ENCODE measurements at regions not wholly inside any gene's neighbourhood (a gene's known extent, or its start where the extent isn't known, plus 50 kb on each side); places are given as distances from the start of the nearest gene placed in this dataset.

- H3K27ac ChIP-seq (ENCODE audit: control insufficient read depth, insufficient read depth) = no peak overlapping the region
- TF ChIP-seq NFIC (IDR thresholded peaks at IDR 0.05; ENCODE audit: low read depth, low read length) (no peak), ATF2 (IDR thresholded peaks at IDR 0.05; ENCODE audit: low read length) (no peak), RAD21 (IDR thresholded peaks at IDR 0.05; ENCODE audit: insufficient read depth, low read depth, low read length) (no peak), HSF1 (IDR thresholded peaks at IDR 0.05; ENCODE audit: low read depth, low read length) (no peak), ZBED1 (IDR thresholded peaks at IDR 0.05; ENCODE audit: borderline replicate concordance) (no peak), YY1 (IDR thresholded peaks at IDR 0.05; ENCODE audit: low read depth, low read length) (no peak), BMI1 (IDR thresholded peaks at IDR 0.05; ENCODE audit: borderline replicate concordance) (no peak), POLR2AphosphoS2 (IDR thresholded peaks at IDR 0.05; ENCODE audit: low read depth, low read length) (no peak), KLF5 (IDR thresholded peaks at IDR 0.05; ENCODE audit: partially characterized antibody) (no peak), ZNF217 (IDR thresholded peaks at IDR 0.05) (no peak), RELA (IDR thresholded peaks at IDR 0.05; ENCODE audit: borderline replicate concordance, partially characterized antibody) (no peak), PML (IDR thresholded peaks at IDR 0.05; ENCODE audit: low read length) (no peak), RUNX3 (IDR thresholded peaks at IDR 0.05; ENCODE audit: low read length) (no peak), YBX1 (IDR thresholded peaks at IDR 0.05) (no peak)
- TF ChIP-seq, protein P1, sequence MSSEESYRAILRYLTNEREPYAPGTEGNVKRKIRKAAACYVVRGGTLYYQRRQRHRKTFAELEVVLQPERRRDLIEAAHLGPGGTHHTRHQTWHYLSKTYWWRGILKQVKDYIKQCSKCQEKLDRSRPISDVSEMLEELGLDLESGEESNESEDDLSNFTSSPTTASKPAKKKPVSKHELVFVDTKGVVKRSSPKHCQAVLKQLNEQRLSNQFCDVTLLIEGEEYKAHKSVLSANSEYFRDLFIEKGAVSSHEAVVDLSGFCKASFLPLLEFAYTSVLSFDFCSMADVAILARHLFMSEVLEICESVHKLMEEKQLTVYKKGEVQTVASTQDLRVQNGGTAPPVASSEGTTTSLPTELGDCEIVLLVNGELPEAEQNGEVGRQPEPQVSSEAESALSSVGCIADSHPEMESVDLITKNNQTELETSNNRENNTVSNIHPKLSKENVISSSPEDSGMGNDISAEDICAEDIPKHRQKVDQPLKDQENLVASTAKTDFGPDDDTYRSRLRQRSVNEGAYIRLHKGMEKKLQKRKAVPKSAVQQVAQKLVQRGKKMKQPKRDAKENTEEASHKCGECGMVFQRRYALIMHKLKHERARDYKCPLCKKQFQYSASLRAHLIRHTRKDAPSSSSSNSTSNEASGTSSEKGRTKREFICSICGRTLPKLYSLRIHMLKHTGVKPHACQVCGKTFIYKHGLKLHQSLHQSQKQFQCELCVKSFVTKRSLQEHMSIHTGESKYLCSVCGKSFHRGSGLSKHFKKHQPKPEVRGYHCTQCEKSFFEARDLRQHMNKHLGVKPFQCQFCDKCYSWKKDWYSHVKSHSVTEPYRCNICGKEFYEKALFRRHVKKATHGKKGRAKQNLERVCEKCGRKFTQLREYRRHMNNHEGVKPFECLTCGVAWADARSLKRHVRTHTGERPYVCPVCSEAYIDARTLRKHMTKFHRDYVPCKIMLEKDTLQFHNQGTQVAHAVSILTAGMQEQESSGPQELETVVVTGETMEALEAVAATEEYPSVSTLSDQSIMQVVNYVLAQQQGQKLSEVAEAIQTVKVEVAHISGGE (CRISPR knock-in tag; IDR thresholded peaks at IDR 0.05) = no peak
- TF ChIP-seq, protein P2, sequence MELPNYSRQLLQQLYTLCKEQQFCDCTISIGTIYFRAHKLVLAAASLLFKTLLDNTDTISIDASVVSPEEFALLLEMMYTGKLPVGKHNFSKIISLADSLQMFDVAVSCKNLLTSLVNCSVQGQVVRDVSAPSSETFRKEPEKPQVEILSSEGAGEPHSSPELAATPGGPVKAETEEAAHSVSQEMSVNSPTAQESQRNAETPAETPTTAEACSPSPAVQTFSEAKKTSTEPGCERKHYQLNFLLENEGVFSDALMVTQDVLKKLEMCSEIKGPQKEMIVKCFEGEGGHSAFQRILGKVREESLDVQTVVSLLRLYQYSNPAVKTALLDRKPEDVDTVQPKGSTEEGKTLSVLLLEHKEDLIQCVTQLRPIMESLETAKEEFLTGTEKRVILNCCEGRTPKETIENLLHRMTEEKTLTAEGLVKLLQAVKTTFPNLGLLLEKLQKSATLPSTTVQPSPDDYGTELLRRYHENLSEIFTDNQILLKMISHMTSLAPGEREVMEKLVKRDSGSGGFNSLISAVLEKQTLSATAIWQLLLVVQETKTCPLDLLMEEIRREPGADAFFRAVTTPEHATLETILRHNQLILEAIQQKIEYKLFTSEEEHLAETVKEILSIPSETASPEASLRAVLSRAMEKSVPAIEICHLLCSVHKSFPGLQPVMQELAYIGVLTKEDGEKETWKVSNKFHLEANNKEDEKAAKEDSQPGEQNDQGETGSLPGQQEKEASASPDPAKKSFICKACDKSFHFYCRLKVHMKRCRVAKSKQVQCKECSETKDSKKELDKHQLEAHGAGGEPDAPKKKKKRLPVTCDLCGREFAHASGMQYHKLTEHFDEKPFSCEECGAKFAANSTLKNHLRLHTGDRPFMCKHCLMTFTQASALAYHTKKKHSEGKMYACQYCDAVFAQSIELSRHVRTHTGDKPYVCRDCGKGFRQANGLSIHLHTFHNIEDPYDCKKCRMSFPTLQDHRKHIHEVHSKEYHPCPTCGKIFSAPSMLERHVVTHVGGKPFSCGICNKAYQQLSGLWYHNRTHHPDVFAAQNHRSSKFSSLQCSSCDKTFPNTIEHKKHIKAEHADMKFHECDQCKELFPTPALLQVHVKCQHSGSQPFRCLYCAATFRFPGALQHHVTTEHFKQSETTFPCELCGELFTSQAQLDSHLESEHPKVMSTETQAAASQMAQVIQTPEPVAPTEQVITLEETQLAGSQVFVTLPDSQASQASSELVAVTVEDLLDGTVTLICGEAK (IDR thresholded peaks at IDR 0.05; ENCODE audit: borderline replicate concordance) = no peak
- no peaks in the 10 kb centered on the region for H3K79me2 ChIP-seq (ENCODE audit: control insufficient read depth, insufficient read depth, low read length)
- H3K27me3 ChIP-seq (replicated peaks in 1 of 2; ENCODE audit: control insufficient read depth in 2 of 2, insufficient read depth in 2 of 2, low read length in 1 of 2) = no peaks in the 10 kb centered on the region
- H2AFZ ChIP-seq (ENCODE audit: control insufficient read depth, low read depth, low read length) = no peak overlapping the region
- no TSS peak for BruUV-seq (replicated peaks)
- FAIRE-seq (no peak), ATAC-seq (no peak), DNase-seq (ENCODE audit: low read depth, low spot score) (no peak)
- no peak overlapping the region for H3K9ac ChIP-seq (ENCODE audit: control insufficient read depth, insufficient read depth, low read length)
- POLR2A ChIA-PET = no interaction called here
- WGBS (ENCODE audit: insufficient coverage, insufficient replicate concordance, low lambda C conversion rate, missing lambda C conversion rate) = 57% methylated on average over 1 of the region's 1 CpG
- H3K4me1 ChIP-seq (ENCODE audit: control insufficient read depth, insufficient read depth, low read length) = no peaks in the 10 kb centered on the region
- H4K20me1 ChIP-seq (ENCODE audit: control insufficient read depth, insufficient read depth) = no peaks in the 10 kb centered on the region
- no peaks in the 10 kb centered on the region for H3K36me3 ChIP-seq (ENCODE audit: control insufficient read depth in 2 of 2, insufficient read depth in 2 of 2, low read length in 1 of 2)
- CTCF ChIA-PET = no interaction called here
- SMC1A ChIA-PET (ENCODE audit: uncharacterized antibody, unreplicated experiment) = interaction anchor here (0.7 kb wide), 1 partner anchor 465 kb away, joined by 3 read pairs; no protein-coding TSS in a partner anchor
- in situ Hi-C loops (cut with MboI) = no loop called here
- RAD21 ChIA-PET (ENCODE audit: unreplicated experiment) = no interaction called here
- intact Hi-C loops (cut with micrococcal nuclease; ENCODE audit: unreplicated experiment) = no loop called here
- H3K4me3 ChIP-seq = no peak overlapping the region
- no peak overlapping the region for H3K4me2 ChIP-seq (ENCODE audit: control insufficient read depth, insufficient read depth)
- H3K9me3 ChIP-seq (replicated peaks; ENCODE audit: control insufficient read depth, insufficient read depth, low read length) = no peaks in the 10 kb centered on the region
These were observed 170.1 kb upstream of the THUMPD2 start for GRCh38 chr2:39949131-39949530.

All from GM12878 (cell line).